NCI-H2029 treated with DMSO at 0.1 percent for 48 hours (cell line): ENCODE measurements at regions not wholly inside any gene's neighbourhood (a gene's known extent, or its start where the extent isn't known, plus 50 kb on each side); places are given as distances from the start of the nearest gene placed in this dataset.
"Not testable (repeated sequence)": the region's sequence is repeated elsewhere in the genome, so short reads cannot be mapped to it uniquely, and the experiment has no call there.

Experiments
- DNase-seq: peaks from one replicate; lab custom pipeline; 2025; lab: John Stamatoyannopoulos, UW

DNA sequence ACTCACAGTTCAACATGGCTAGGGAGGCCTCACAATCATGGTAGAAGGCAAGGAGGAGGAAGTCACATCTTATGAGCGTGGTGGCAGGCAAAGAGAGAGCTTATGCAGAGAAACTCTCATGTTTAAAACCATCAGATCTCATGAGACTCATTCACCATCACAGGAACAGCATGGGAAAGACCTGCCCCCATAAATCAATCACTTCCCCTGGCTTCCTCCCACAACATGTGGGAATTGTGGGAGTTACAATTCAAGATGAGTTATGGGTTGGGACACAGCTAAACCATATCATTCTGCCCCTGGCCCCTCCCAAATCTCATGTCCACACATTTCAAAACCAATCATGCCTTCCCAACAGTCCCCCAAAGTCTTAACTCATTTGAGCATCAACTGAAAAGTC lies 268.8 kb upstream of the SPAG17 start:
- not testable (repeated sequence) for DNase-seq

DNA sequence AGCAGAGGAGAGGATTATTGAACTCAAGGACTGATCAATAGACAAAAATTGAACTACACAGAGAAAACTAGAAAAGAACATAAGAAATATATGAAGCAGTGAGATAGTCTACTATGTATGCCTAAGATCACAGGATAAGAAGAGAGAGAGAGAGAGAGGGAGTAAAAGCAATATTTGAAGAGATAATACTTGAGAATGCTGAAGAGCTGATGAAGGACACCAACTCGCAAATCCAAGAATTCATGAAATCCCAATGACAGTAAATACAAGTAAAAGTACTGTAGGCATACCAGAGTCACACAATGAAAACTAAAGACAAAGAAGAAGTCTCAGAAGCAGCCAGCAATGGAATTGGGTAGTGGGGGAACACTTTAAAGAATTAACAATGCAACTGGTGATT lies 260.1 kb upstream of the SPAG17 start:
- DNase-seq, result no peak

- DNase-seq, result no peak
Observed at GRCh38 chr1:118442214-118442613, 257.2 kb upstream of the SPAG17 start.

- no peak for DNase-seq
Observed at GRCh38 chr1:118437664-118438063, 252.6 kb upstream of the SPAG17 start.

GRCh38 chr1:118429856-118430255 lies 244.8 kb upstream of the SPAG17 start:
- no peak for DNase-seq

DNA sequence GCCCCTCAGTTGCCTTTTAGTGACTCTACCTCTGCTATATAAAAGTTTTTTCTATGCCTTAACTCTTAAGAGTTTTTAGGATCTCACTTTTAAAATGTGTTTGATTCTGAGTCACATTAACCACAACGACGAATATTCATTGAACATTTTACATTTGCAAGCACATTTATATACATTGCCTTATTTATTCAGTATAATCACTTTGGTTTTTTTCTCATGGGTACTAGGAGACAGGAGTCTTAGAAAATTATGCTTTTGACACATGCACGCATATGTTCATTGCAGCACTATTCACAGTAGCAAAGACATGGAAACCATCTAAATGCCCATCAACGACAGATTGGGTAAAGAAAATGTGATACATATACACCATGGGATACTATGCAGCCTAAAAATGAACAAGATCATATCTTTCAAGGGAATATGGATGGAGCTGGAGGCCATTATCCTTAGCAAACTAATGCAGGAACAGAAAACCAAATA lies 236.9 kb upstream of the SPAG17 start:
- DNase-seq, result no peak

DNA sequence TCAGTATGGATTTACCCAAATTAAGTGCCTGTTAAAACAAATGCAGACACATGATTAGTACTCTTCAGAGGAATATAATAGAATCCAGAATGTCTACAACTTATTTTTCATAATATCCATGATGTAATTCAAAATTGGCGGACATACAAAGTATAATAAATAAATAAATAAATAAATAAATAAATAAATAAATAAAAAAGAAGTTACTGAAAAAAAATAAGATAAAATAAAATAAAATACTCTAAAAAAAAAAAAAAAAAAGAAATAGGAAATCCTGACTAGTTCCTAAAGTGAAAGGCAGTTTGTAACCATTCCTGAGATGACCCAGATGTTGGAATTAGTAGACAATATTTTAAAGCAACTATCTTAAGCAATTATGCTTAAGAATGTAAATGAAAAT lies 219.0 kb upstream of the SPAG17 start:
- DNase-seq, result no peak

GRCh38 chr1:118397496-118397859 lies 212.4 kb upstream of the SPAG17 start:
- DNase-seq, result no peak

- no peak for DNase-seq
Observed at GRCh38 chr1:118396829-118397495, 211.9 kb upstream of the SPAG17 start.

DNA sequence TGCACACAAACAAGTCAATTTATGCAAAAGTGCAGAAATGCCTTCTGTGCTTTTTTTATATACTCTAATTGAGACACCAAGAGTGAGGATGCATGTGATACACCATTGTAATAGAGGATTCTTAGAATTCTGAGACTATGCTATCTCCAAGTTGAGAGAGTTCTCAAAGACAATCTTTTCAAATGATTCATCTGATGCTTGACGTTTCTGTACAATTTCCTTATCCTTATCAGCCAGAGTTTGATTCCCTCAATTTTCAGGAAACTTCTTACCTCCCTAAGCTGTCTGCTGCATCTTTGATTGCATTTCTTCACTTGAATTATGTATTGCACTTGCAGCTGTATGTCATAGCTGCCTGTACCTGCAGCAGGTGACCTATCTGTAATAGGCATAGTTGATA lies 211.3 kb upstream of the SPAG17 start:
- no peak for DNase-seq

DNA sequence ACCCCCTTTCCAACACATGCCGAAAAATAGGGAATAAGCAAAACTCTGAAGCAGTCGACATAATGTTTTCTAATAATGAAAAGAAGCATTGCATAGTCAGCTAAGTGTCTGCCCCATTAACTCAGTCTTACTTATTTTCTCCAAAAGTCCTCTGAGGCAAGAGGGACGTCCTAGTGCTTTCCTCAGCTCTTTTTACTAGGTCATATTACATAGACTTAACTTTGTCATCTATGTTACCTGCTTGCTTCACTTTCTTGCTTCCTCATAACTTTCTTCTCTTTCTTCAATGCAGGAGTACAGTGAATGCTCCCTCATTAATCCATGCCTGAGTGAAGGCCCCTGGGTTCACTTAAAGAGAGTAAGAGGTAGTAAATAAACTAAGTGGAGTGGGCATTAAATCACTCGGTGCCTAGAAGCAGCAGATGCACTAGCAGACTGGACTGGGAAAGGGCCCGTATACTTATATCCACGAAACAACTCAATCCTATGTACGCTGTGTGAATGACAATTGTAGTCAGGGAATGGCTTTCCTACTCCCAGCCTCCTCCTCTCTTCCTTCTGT lies 210.5 kb upstream of the SPAG17 start:
- no peak for DNase-seq

GRCh38 chr1:118390955-118391354 lies 205.9 kb upstream of the SPAG17 start:
- DNase-seq, result no peak

DNA sequence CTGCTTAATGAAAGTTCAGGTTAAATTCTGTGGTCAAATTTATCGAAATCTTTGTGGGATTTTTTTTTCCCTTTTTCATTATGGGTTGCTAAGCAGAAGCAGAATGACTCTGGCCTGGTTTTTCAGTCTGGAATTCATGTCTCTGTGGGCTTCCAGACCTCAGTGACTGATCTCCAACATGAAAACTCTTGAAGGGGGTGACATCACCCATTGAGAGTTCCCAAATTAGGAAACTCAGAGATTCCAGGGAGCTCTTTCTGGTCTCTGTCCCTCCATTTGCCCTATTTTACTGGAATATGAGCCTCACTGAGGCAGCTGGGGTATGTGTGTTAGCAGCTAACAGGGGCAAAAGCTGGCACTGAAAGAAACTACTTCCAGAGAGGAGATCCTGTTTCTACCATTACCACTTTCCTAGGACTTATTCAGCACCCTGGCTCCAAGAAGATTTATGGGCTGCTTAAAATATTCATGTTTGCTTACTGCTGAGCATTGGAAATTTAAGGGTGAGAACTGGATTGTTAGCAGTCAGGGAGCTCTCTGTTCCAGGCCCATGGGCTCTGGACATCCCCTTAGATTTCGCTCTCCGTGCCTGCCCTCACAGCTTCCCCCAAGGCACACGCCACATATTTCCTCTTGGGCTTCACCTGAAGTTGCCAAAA lies 203.4 kb upstream of the SPAG17 start:
- DNase-seq, result no peak

- no peak for DNase-seq
Observed at GRCh38 chr1:118381197-118381869, 196.3 kb upstream of the SPAG17 start.

DNA sequence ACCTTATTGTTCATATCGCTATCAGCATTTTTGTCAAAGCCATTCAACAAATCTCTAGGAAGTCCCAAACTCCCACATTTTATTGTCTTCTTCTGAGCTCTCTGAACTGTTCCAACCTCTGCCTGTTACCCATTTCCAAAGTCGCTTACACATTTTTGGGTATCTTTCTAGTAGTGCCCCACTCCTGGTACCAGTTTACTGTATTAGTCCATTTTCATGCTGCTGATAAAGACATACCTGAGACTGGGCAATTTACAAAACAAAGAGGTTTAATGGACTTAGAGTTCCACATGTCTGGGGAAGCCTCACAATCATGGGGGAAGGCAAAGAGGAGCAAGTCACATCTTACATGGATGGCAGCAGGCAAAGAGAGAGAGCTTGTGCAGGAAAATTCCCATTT lies 192.2 kb upstream of the SPAG17 start:
- DNase-seq, result not testable (repeated sequence)

DNA sequence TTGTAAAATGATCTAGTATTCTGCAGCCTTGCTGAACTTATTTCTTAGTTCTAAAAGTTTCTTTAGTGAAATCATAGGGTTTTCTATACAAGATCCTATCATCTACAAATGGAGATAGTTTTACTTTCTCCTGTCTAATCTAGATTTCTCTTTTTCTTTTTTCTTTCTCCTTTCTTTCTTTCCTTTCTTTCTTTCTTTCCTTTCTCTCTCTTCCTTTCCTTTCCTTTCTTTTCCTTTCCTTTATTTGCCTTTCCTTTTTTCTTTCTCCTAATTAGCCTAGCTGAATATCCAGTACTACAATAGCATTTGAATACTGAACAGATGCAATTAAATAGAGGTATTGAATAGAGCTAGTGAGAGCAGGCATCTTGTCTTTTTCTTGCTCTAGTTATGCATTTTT lies 186.6 kb upstream of the SPAG17 start:
- no peak for DNase-seq

- DNase-seq, result no peak
Observed at GRCh38 chr1:118370861-118371260, 185.8 kb upstream of the SPAG17 start.

- DNase-seq, result no peak
Observed at GRCh38 chr1:118366286-118366685, 181.3 kb upstream of the SPAG17 start.

DNA sequence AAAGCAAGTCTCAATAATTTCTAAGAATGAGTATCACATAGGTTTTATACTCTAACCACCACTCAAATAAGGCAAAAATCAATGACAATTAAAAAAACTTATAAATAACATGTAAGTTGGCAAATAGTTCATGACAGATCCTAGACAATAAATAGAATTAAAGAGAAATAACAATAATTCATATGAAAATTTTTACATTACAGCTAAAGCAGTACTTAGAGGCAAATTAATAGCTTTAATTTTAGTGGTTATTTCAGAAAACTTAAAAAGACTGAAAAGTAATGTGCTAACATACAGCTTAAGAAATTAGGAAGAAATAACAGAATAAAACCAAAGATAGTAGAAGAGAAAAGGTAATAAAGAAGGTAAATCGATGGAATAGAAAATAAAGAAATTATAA lies 179.9 kb upstream of the SPAG17 start:
- DNase-seq, result no peak

GRCh38 chr1:118363396-118363795 lies 178.4 kb upstream of the SPAG17 start:
- DNase-seq, result no peak

- DNase-seq, result no peak
Observed at GRCh38 chr1:118360817-118361216, 175.8 kb upstream of the SPAG17 start.

- DNase-seq, result no peak
Observed at GRCh38 chr1:118346936-118347335, 161.9 kb upstream of the SPAG17 start.
